CD4-positive, alpha-beta T cell treated with Interleukin-6 at 100 ng/mL for 8 hours (primary cell): ENCODE measurements at regions not wholly inside any gene's neighbourhood (a gene's known extent, or its start where the extent isn't known, plus 50 kb on each side); places are given as distances from the start of the nearest gene placed in this dataset.
"Not testable (repeated sequence)": the region's sequence is repeated elsewhere in the genome, so short reads cannot be mapped to it uniquely, and the experiment has no call there.

Source experiments
- DNase-seq: peaks from one replicate; pipeline ENCODE4 v3.0.0-alpha.2; 2020; ENCODE audit warnings: mixed read lengths, low spot score

GRCh38 chr1:34369701-34370455 lies 193.2 kb downstream of the C1orf94 start:
- no peak for DNase-seq

GRCh38 chr1:34370748-34371147 lies 194.0 kb downstream of the C1orf94 start:
- no peak for DNase-seq

- not testable (repeated sequence) for DNase-seq
These were observed 194.5 kb downstream of the C1orf94 start for GRCh38 chr1:34371179-34371578.

GRCh38 chr1:34371829-34372532 lies 195.3 kb downstream of the C1orf94 start:
- DNase-seq: no peak

DNA sequence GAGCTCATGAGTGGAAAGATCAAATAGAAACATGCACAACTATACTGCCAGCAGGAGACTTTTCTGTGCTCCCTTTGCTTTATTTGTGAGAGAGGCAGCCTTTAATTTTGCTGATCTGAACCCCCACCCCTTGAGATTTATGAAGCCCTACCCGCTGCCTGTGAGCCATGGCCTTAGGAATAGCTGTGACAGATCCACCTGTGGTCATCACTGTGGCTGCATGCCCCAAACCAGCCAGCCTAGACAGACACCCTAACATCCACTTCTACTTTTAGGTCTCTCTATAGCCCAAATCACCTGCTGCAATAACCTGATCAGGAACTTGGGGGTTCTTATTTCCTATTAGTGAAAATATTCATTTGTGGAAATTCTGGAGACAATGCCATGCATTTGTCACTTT lies 196.2 kb downstream of the C1orf94 start:
- DNase-seq: no peak

DNA sequence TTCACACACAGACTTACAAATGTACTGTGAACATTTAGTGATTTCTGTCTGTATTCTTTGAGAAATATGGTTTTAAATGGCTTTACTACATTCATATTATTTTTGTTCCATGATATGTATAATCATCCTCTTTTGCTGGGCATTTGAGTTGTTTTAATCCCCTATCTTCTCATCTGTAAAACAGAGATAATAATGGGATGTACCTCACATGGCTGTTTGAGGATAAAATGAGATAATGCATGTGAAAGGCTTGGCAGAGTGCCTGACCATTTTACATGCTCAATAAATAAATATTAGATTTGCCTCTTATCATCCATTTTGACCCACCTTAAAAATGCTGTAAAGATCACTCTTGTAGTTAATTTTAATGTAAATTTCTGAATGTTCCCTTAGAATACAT lies 197.2 kb downstream of the C1orf94 start:
- no peak for DNase-seq

DNA sequence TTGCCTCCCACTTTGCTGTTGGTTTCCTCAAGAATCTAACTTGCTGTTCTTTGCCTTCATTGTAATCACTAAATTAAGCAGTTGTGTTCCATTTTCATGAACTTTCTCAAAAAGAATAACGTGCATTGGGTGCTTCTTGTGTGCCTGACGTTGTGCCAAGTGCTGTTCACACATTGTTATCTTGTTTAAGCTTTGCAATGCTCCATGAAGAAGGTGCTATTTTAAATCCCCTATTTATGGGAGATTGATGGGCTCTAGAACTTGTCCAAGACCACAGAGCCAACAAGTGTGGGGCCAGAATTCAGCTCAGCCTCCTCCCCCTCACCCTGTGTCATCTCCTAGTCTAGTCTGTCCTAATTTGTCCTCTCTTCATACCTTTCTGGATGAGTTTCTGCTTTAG lies 199.8 kb downstream of the C1orf94 start:
- DNase-seq: no peak

DNA sequence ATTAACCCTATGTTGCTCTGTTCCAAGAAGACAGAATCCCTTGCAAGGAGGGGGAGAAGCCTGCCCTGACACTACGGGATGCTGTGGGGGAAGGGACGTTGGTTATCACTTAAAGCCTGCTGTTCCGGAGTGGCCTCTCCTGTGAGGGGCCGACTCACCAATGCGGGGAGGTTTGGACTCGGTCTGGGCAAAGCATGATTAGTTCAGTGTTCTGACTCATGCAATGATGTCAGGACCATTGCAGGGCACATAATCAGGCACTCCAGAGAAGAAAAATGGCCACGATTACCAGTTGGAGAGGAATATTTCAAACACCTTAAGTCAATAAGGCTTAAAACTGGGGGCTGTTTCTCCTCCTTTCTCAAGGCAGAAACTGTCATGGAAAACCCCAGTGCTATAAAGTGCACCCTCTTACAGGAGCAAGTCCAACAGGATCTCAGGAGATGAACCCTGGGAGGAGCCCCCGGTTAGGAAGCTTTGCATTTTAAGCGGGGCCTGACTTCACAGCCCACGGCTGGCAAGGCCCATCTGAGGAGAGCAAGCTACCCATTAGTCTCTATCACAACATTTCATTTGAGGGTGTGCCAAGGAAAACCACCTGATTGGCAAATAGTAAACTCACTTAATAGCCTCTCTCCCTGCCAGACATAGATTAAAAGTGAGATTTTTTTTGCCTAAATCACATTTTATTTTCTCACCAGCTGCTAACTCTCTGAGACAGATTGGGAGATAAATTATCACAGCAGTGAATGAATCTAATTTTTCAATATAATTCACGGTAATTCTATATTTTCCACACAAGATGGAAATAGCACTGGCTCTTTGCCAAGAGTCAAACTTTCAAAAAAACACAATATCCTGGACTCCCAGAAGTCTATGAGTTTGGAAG lies 202.5 kb downstream of the C1orf94 start:
- DNase-seq: no peak

- DNase-seq: no peak
These were observed 203.2 kb downstream of the C1orf94 start for GRCh38 chr1:34379911-34380310.

DNA sequence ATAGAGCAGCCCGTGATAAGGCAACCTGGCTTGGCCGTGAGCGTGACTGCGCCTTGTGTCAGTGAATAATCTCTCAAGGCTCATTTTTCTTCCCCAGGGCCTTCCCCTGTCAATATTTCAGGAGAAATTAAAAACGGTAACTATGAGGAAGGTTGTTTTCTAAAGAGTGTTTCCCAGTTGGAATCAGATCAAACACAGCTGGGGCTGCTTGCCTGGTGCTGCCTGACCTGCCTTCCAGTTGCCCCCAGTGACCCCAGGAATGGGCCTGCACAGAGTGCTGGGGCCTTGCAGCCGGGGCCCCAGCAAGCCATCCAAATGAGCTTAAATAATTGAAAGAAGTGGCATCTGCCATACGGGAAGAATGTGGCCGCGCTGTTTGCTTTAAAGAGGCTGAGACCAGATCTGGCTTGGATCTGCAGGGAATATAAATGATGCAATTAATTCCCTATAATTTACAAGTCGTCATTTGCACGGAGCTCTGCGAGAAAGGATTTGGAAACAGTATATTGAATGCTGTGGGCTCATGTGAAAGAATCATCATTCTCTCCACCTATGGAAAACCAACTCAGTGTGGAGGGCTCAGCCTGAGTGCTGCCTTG lies 203.9 kb downstream of the C1orf94 start:
- DNase-seq: no peak

DNA sequence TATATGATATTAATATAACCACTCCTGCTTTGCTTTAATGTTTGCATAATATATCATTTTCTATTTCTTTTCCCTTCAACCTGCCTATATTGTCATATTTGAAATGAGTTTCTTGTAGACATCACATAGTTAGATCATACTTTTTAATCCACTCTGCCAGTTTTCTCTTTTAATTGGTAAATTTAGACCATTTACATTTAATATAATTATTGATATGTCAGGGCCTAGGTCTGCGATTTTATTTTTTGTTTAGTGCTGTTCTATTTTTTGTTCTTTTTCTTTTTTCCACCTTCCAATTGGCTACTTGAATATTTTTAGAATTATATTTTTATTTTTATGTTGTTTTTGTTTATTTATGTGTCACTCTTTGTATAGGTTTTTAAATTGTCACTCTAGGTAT lies 213.3 kb downstream of the C1orf94 start:
- no peak for DNase-seq

DNA sequence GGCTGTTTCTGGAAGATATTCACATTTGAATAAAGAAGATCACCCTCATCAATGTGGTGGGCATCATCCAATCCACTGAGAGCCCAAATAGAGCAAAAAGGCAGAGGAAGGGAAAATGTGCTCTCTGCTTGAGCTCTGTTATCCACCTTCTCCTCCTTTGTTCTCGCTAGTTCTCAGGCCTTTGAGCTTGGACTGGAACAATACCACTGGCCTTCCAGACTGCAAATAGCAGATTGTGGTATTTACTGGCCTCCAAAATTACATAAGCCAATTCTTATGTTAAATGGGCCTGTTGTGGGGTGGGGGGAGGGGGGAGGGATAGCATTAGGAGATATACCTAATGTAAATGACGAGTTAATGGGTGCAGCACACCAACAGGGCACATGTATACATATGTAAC lies 219.3 kb downstream of the C1orf94 start:
- no peak for DNase-seq

GRCh38 chr1:34398241-34398915 lies 221.7 kb downstream of the C1orf94 start:
- DNase-seq: no peak

- no peak for DNase-seq
These were observed 222.2 kb downstream of the C1orf94 start for GRCh38 chr1:34398916-34399275.

DNA sequence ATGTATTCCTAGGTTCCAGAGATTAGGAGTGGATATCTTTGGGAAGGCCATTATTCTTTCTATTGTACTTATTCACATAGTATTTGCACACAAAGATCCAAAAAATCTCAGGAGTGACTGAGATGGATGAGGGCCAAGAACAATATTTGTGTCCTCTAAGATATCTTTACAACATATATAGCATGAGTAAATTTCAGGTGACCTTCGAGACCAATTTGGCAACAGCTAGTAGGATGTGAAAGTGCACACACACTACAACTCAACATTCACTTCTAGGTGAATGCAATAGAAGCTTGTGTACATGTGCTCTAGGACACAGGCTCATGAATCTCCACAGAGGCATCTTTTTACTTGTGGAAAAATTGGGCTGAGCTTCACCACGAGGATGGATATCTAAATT lies 224.0 kb downstream of the C1orf94 start:
- no peak for DNase-seq

GRCh38 chr1:34403156-34403555 lies 226.4 kb downstream of the C1orf94 start:
- DNase-seq: no peak

DNA sequence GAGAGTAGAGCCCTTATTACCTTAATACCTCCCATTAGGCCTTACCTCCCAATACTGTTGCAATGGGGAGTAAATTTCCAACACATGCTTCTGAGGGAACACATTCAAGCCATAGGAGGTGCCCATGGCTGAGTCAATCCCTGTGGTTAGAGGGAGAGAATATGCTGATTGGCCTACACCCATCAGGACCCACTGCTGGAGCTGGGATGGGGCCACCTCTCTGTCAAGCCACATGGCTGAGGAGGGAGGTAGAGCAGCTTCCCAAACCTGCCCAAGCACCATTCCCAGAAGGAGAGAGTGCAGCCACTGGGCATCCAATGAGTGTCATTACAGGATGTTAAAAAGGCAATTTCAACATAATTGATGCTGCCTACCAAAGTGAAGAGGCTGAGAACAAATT lies 228.1 kb downstream of the C1orf94 start:
- no peak for DNase-seq

DNA sequence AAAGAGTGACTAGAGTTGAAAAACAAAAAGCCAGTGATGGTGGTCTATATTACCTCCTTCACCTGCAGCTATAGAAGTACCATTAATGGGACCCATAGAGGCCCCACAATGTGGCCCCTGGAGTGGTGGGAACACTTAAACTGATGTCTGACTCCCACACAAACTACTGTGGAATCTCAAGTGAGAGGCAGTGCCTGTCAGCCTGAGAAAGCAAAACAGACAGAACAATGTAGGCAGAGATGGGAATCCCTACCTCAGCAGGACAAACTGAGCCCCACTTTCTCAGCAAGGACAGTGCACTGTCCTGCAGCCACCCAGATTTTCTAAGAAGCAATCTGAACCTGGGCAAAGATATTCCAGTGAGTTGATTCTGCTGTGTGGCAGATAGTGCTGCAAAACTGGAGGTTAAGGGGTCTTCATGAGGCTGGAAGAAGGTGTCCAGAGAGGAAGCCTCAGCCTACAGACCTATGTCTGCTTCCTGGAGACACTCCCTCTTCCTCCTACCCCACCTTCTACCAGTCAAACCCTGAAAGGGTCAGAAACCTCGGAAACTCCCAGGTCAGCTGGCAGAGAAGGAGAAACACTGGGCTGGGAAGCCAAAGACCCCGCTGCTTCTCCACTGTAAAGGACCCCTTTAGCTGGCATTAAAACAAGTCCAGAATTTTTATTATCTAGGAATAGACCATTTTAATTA lies 228.7 kb downstream of the C1orf94 start:
- no peak for DNase-seq

DNA sequence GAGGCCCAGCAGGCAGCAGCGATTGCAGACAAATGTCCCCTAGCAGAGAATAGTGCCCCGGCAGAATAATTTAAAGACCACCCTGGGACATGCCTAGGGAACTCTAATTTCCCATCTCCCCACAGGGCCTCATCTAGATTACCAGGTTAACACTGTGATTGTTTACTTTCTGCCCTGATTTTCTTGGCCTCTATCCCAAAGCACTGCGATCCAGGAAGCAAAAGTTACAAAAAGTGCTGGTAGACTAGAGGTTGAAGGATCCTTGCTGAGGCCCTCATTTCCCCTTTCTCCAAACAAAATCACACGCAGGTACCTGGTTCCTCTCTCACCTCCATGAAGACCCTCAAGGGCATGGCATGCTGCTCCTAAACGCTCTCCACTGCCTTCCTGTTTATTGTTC lies 229.7 kb downstream of the C1orf94 start:
- no peak for DNase-seq

- no peak for DNase-seq
These were observed 230.3 kb downstream of the C1orf94 start for GRCh38 chr1:34406833-34407539.

- no peak for DNase-seq
These were observed 231.3 kb downstream of the C1orf94 start for GRCh38 chr1:34408011-34408410.
